ENCODE measurements at regions not wholly inside any gene's neighbourhood (a gene's known extent, or its start where the extent isn't known, plus 50 kb on each side); places are given as distances from the start of the nearest gene placed in this dataset.

- no peak for TF ChIP-seq MLXIP (CRISPR knock-in tag; IDR thresholded peaks at IDR 0.05; ENCODE audit: borderline replicate concordance)
- no peak for TF ChIP-seq MED13 (CRISPR knock-in tag; IDR thresholded peaks at IDR 0.05)
- no peak for TF ChIP-seq IRX3 (CRISPR knock-in tag; IDR thresholded peaks at IDR 0.05; ENCODE audit: borderline replicate concordance, low read depth)
Measured at GRCh38 chr2:3956406-3956805, 253.0 kb downstream of the DCDC2C start (continued).

GRCh38 chr2:3956892-3957291, 253.5 kb downstream of the DCDC2C start:
- no peaks in the 10 kb centered on the region for H3K9me3 ChIP-seq (ENCODE audit: low read length)
- in situ Hi-C loops (cut with HindIII; ENCODE audit: extremely low pct_ligation_motif_present, low pct_unique_long_range_greater_than_20kb): loop anchor here (10.0 kb wide), 1 partner anchor 1408 kb away; no protein-coding TSS in a partner anchor
- 20% methylated on average over 13 of the region's 13 CpGs for WGBS (ENCODE audit: low lambda C conversion rate)
- H3K9ac ChIP-seq (ENCODE audit: insufficient read depth, low read depth, low read length): no peak overlapping the region
- no peaks in the 10 kb centered on the region for H3K36me3 ChIP-seq (replicated peaks in 1 of 2; ENCODE audit: control insufficient read depth in 1 of 2, insufficient read depth in 2 of 2, low read length in 2 of 2)
- no peak overlapping the region for H3K4me2 ChIP-seq (ENCODE audit: low read depth, low read length)
- BruUV-seq (replicated peaks): no TSS peak
- ChIA-PET POLR2A (no interaction called here), CTCF (ENCODE audit: low intra/inter-chr PET ratio, low total read pairs) (no interaction called here)
- TF ChIP-seq FOXA1 (IDR thresholded peaks at IDR 0.05) (no peak), FOXA1 (CRISPR knock-in tag; IDR thresholded peaks at IDR 0.05) (no peak), GTF3A (CRISPR knock-in tag; conservative IDR thresholded peaks at IDR 0.05) (no peak), ZSCAN12 (CRISPR knock-in tag; IDR thresholded peaks at IDR 0.05) (no peak), ZFP62 (CRISPR knock-in tag; IDR thresholded peaks at IDR 0.05) (no peak), ZNF687 (CRISPR knock-in tag; IDR thresholded peaks at IDR 0.05) (peak; percentile 19; the same call in 1 of the 2 replicates), THAP8 (CRISPR knock-in tag; IDR thresholded peaks at IDR 0.05; ENCODE audit: borderline replicate concordance) (no peak)
- peaks cover 0 to 24% of the 10 kb centered on the region in 2 experiments; a peak in 3 of 5 replicates for H3K27me3 ChIP-seq (ENCODE audit: control insufficient read depth in 1 of 2, insufficient read depth in 2 of 2, low read length in 2 of 2)
- FAIRE-seq (no peak), DNase-seq (ENCODE audit: low spot score) (no peak), ATAC-seq (no peak; the same call in 2 of the 3 replicates)
- H3K27ac ChIP-seq (ENCODE audit: extremely low read length, insufficient read depth, low read length): no peak overlapping the region
- no peak overlapping the region for H3K4me3 ChIP-seq (replicated peaks in 1 of 3; ENCODE audit: insufficient read depth in 1 of 3, low read depth in 2 of 3, low read length in 3 of 3)
- intact Hi-C loops (cut with micrococcal nuclease; ENCODE audit: unreplicated experiment): loop anchor here (5.0 kb wide), 1 partner anchor 760 kb away; no protein-coding TSS in a partner anchor
- H3K4me1 ChIP-seq (ENCODE audit: insufficient read depth, low read length): no peaks in the 10 kb centered on the region
- no peaks in the 10 kb centered on the region; the same call in 1 of the 2 replicates for H4K20me1 ChIP-seq (ENCODE audit: insufficient read depth, low read length)
- no peaks in the 10 kb centered on the region for H3K79me2 ChIP-seq (ENCODE audit: insufficient read depth, low read length)
- H2AFZ ChIP-seq (ENCODE audit: low read length): no peak overlapping the region
